ENCODE measurements at regions not wholly inside any gene's neighbourhood (a gene's known extent, or its start where the extent isn't known, plus 50 kb on each side); places are given as distances from the start of the nearest gene placed in this dataset.

DNA sequence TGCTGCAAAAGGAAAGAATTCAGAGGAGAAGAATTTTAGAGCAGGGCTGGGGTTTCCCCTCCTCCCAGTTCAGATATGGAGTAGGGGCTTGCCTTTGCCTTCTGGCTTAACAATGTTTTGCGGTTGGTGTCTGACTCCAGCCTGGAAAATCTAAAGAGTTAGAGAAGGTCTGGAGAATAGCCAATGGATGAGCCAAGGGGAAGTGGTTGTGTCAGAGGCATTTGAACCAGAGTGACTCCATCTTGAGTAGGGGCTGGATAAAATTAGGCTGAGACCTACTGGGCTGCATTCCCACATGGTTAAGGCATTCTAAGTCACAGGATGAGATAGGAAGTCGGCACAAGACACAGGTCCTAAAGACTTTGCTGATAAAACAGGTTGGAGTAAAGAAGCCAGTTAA is 133.7 kb downstream of the DIRAS2 start:
- no peak for DNase-seq (ENCODE audit: extremely low spot score, unreplicated experiment)
- TF ChIP-seq, protein P1, sequence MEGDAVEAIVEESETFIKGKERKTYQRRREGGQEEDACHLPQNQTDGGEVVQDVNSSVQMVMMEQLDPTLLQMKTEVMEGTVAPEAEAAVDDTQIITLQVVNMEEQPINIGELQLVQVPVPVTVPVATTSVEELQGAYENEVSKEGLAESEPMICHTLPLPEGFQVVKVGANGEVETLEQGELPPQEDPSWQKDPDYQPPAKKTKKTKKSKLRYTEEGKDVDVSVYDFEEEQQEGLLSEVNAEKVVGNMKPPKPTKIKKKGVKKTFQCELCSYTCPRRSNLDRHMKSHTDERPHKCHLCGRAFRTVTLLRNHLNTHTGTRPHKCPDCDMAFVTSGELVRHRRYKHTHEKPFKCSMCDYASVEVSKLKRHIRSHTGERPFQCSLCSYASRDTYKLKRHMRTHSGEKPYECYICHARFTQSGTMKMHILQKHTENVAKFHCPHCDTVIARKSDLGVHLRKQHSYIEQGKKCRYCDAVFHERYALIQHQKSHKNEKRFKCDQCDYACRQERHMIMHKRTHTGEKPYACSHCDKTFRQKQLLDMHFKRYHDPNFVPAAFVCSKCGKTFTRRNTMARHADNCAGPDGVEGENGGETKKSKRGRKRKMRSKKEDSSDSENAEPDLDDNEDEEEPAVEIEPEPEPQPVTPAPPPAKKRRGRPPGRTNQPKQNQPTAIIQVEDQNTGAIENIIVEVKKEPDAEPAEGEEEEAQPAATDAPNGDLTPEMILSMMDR (IDR thresholded peaks at IDR 0.05) = no peak
- Mint-ChIP-seq H3K27me3 (ENCODE audit: unreplicated experiment) (no peaks in the 10 kb centered on the region), H3K4me3 (ENCODE audit: unreplicated experiment) (no peak overlapping the region), H3K4me1 (ENCODE audit: unreplicated experiment) (no peaks in the 10 kb centered on the region), H3K9me3 (ENCODE audit: unreplicated experiment) (no peaks in the 10 kb centered on the region), H3K27ac (ENCODE audit: unreplicated experiment) (no peak overlapping the region), H3K36me3 (ENCODE audit: unreplicated experiment) (no peaks in the 10 kb centered on the region)

DNA sequence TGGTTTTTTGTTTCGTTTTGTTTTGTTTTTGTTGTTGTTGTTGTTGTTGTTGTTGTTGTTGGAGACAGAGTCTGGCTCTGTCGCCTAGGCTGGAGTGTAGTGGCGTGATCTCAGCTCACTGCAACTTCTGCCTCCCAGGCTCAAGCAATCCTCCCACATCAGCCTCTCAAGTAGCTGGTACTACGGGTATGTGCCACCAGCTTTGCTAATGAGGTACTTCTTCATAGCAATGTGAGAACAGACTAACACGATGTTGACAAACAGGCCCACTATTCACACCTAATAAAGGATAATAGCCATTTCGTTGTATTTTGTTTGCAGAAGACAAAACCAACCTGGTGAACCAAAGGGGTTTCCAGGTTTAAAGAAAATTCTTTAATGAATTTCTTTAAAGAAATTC is 130.9 kb downstream of the DIRAS2 start:
- H3K27ac Mint-ChIP-seq (ENCODE audit: unreplicated experiment) = no peak overlapping the region
- no peaks in the 10 kb centered on the region for H3K9me3 Mint-ChIP-seq (ENCODE audit: unreplicated experiment)
- no peak overlapping the region for H3K4me3 Mint-ChIP-seq (ENCODE audit: unreplicated experiment)
- DNase-seq (ENCODE audit: extremely low spot score, unreplicated experiment) = no peak
- no peaks in the 10 kb centered on the region for H3K36me3 Mint-ChIP-seq (ENCODE audit: unreplicated experiment)
- TF ChIP-seq, protein P1 (IDR thresholded peaks at IDR 0.05) = no peak
- no peaks in the 10 kb centered on the region for H3K27me3 Mint-ChIP-seq (ENCODE audit: unreplicated experiment)
- no peaks in the 10 kb centered on the region for H3K4me1 Mint-ChIP-seq (ENCODE audit: unreplicated experiment)

DNA sequence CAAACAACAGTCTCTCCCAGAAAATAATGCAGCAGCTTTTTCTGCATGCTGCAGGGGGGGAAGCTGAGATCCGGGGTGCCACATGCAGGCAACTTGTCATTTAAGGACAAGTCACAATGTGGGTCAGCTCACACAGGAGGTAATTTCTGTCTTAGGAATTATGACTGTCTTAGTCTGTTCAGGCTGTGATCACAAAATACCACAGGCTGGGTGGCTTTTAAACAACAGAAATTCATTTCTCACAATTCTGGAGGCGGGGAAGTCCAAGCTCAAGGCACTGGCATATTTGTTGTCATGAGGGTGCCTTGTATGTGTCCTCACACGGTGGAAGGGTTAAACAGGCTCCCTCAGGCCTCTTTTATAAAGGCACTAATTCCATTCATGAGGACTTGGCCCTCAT is 127.7 kb downstream of the DIRAS2 start:
- no peaks in the 10 kb centered on the region for H3K9me3 Mint-ChIP-seq (ENCODE audit: unreplicated experiment)
- TF ChIP-seq, protein P1 (IDR thresholded peaks at IDR 0.05) = no peak
- H3K36me3 Mint-ChIP-seq (ENCODE audit: unreplicated experiment) = no peaks in the 10 kb centered on the region
- no peak overlapping the region for H3K4me3 Mint-ChIP-seq (ENCODE audit: unreplicated experiment)
- DNase-seq (ENCODE audit: extremely low spot score, unreplicated experiment) = no peak
- H3K4me1 Mint-ChIP-seq (ENCODE audit: unreplicated experiment) = no peaks in the 10 kb centered on the region
- no peak overlapping the region for H3K27ac Mint-ChIP-seq (ENCODE audit: unreplicated experiment)
- peaks cover 6% of the 10 kb centered on the region for H3K27me3 Mint-ChIP-seq (ENCODE audit: unreplicated experiment)

DNA sequence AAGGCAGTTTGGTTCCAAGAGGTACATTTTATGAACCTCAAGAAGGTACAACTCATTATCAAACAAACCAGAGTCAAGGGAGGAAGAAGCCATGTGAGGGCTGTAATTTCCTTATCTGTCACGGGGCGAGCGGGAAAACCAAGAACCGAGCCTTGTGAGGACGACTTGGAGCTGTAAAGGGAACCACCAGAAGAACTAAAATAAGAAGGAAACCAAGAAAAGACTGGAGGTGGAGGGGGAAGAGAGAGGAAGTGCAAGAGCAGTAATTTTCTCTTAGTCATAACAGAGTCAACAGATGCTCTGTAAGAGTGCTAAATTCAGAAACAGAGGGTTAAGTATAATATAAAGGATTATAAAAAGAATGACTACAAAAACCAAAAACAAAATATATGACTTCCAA is 127.1 kb downstream of the DIRAS2 start:
- H3K36me3 Mint-ChIP-seq (ENCODE audit: unreplicated experiment) = no peaks in the 10 kb centered on the region
- DNase-seq (ENCODE audit: extremely low spot score, unreplicated experiment) = no peak
- TF ChIP-seq, protein P1 (IDR thresholded peaks at IDR 0.05) = no peak
- H3K27ac Mint-ChIP-seq (ENCODE audit: unreplicated experiment) = no peak overlapping the region
- H3K27me3 Mint-ChIP-seq (ENCODE audit: unreplicated experiment) = peaks cover 6% of the 10 kb centered on the region
- no peak overlapping the region for H3K4me3 Mint-ChIP-seq (ENCODE audit: unreplicated experiment)
- no peaks in the 10 kb centered on the region for H3K4me1 Mint-ChIP-seq (ENCODE audit: unreplicated experiment)
- H3K9me3 Mint-ChIP-seq (ENCODE audit: unreplicated experiment) = no peaks in the 10 kb centered on the region

DNA sequence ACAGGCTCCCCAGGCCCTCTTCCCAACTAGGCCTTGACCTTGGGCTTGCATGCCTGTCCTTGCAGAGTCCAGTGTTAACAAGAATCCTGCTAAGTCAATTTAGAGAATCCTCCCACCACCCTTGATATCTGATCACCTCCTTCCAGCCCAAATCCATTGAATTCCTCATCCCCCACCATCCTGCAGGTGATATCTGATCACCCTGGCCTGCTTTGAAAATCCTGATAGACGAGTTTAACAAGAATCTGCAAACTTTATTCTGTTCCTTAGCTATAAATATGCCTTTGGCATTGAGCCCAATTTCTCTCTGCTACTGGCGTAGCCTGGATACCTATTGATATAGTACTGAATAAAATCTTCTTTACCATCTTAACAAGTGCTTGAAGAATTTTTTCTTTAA is 125.5 kb downstream of the DIRAS2 start:
- Mint-ChIP-seq H3K36me3 (ENCODE audit: unreplicated experiment) (no peaks in the 10 kb centered on the region), H3K4me3 (ENCODE audit: unreplicated experiment) (no peak overlapping the region), H3K27me3 (ENCODE audit: unreplicated experiment) (peaks cover 12% of the 10 kb centered on the region), H3K9me3 (ENCODE audit: unreplicated experiment) (no peaks in the 10 kb centered on the region), H3K4me1 (ENCODE audit: unreplicated experiment) (no peaks in the 10 kb centered on the region), H3K27ac (ENCODE audit: unreplicated experiment) (no peak overlapping the region)
- DNase-seq (ENCODE audit: extremely low spot score, unreplicated experiment) = no peak
- TF ChIP-seq, protein P1 (IDR thresholded peaks at IDR 0.05) = no peak
